ENCODE measurements at regions not wholly inside any gene's neighbourhood (a gene's known extent, or its start where the extent isn't known, plus 50 kb on each side); places are given as distances from the start of the nearest gene placed in this dataset.

DNA sequence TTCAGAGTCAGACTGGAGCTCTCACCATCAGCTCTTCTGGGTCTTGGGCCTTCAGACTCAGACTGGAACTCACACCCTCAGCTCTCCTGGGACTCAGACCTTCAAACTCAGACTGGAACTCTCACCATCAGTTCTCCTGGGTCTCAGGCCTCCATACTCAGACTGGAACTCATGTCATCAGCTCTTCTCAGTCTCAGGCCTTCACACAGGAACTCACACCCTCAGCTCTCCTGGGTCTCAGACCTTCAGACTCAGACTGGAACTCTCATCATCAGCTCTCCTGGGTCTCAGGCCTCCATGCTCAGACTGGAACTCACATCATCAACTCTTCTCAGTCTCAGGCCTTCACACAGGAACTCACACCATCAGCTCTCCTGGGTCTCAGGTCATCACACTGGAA is 147.2 kb upstream of the MXRA5 start:
- DNase-seq (ENCODE audit: low read depth in 2 of 2), result no peak
- Histone ChIP-seq H3K4me1 (ENCODE audit: control insufficient read depth, extremely low read depth, insufficient read depth, low read length) (no peaks in the 10 kb centered on the region), H2AFZ (ENCODE audit: low read length) (no peak overlapping the region), H4K20me1 (ENCODE audit: control insufficient read depth, extremely low read depth, insufficient read depth, low read length) (no peaks in the 10 kb centered on the region), H3K4me3 (replicated peaks in 1 of 4; ENCODE audit: control extremely low read depth in 1 of 4, insufficient read depth in 1 of 4, low read depth in 3 of 4, low read length in 4 of 4) (no peak overlapping the region), H3K79me2 (ENCODE audit: control insufficient read depth, insufficient read depth, low read length) (no peaks in the 10 kb centered on the region), H3K9ac (ENCODE audit: insufficient read depth, low read length) (no peak overlapping the region), H3K27ac (ENCODE audit: insufficient read depth, low read length) (no peak overlapping the region), H3K9me3 (ENCODE audit: control insufficient read depth, insufficient read depth, low read depth, low read length) (no peaks in the 10 kb centered on the region), H3K4me2 (ENCODE audit: extremely low read depth, insufficient read depth, low read length) (no peak overlapping the region), H3K27me3 (ENCODE audit: control insufficient read depth, insufficient read depth, low read length) (no peaks in the 10 kb centered on the region), H3K36me3 (ENCODE audit: control insufficient read depth, insufficient read depth, low read length) (no peaks in the 10 kb centered on the region)
- TF ChIP-seq, protein P1, sequence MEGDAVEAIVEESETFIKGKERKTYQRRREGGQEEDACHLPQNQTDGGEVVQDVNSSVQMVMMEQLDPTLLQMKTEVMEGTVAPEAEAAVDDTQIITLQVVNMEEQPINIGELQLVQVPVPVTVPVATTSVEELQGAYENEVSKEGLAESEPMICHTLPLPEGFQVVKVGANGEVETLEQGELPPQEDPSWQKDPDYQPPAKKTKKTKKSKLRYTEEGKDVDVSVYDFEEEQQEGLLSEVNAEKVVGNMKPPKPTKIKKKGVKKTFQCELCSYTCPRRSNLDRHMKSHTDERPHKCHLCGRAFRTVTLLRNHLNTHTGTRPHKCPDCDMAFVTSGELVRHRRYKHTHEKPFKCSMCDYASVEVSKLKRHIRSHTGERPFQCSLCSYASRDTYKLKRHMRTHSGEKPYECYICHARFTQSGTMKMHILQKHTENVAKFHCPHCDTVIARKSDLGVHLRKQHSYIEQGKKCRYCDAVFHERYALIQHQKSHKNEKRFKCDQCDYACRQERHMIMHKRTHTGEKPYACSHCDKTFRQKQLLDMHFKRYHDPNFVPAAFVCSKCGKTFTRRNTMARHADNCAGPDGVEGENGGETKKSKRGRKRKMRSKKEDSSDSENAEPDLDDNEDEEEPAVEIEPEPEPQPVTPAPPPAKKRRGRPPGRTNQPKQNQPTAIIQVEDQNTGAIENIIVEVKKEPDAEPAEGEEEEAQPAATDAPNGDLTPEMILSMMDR (conservative IDR thresholded peaks at IDR 0.05 in 1 of 2, IDR thresholded peaks at IDR 0.05 in 1 of 2; ENCODE audit: low read depth in 1 of 2, low read length in 2 of 2), result no peak
- no peak for TF ChIP-seq EZH2 (IDR thresholded peaks at IDR 0.05; ENCODE audit: low read length, missing control alignments)

DNA sequence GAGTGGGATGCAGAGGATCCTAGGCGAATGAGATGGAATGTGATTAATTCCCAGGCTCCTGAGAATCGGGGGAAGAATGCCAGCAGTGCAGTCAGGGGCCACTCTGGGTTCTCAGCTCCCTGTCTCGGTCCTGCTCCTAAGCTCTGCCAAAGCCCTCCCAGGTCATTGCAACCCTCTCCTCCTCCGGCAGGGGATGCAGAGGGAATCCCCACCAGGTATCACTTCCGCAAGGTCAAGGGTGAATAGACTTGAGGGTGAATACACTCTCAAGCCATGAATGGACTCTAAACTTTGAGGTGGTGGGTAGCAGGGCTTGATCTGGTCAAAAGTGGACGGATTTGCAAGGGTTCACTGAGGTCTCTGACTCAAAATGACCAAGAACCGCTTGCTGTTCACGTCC is 139.3 kb upstream of the MXRA5 start:
- Histone ChIP-seq H3K36me3 (ENCODE audit: control insufficient read depth, insufficient read depth, low read length) (no peaks in the 10 kb centered on the region), H3K27ac (ENCODE audit: insufficient read depth, low read length) (no peak overlapping the region), H4K20me1 (ENCODE audit: control insufficient read depth, extremely low read depth, insufficient read depth, low read length) (no peaks in the 10 kb centered on the region), H3K9me3 (ENCODE audit: control insufficient read depth, insufficient read depth, low read depth, low read length) (no peaks in the 10 kb centered on the region), H3K79me2 (ENCODE audit: control insufficient read depth, insufficient read depth, low read length) (no peaks in the 10 kb centered on the region), H3K27me3 (ENCODE audit: control insufficient read depth, insufficient read depth, low read length) (no peaks in the 10 kb centered on the region), H2AFZ (ENCODE audit: low read length) (no peak overlapping the region), H3K4me2 (ENCODE audit: extremely low read depth, insufficient read depth, low read length) (no peak overlapping the region), H3K4me3 (replicated peaks in 1 of 4; ENCODE audit: control extremely low read depth in 1 of 4, insufficient read depth in 1 of 4, low read depth in 3 of 4, low read length in 4 of 4) (no peak overlapping the region), H3K9ac (ENCODE audit: insufficient read depth, low read length) (no peak overlapping the region), H3K4me1 (ENCODE audit: control insufficient read depth, extremely low read depth, insufficient read depth, low read length) (no peaks in the 10 kb centered on the region)
- TF ChIP-seq EZH2 (IDR thresholded peaks at IDR 0.05; ENCODE audit: low read length, missing control alignments), result no peak
- TF ChIP-seq, protein P1 (conservative IDR thresholded peaks at IDR 0.05 in 1 of 2, IDR thresholded peaks at IDR 0.05 in 1 of 2; ENCODE audit: low read depth in 1 of 2, low read length in 2 of 2), result no peak
- DNase-seq (ENCODE audit: low read depth in 2 of 2), result no peak

DNA sequence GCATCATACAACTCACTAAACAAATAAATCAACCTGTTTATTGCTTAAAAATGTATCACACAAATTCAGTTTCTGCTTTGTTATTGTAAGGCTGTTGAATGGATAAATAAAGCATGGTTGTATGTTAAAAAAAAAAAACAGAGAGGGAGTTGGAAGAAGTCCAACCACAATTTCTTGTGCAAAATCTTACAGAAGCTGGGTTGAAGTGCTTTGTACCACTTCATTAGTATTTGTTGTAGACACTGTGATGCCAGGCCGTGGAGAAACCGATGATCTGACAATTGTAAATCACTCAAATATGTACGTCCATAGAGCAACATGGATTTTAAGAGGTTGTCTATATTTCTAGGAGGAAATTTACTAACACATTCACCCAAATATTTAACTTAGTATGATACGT is 132.6 kb upstream of the MXRA5 start:
- Histone ChIP-seq H3K4me2 (ENCODE audit: extremely low read depth, insufficient read depth, low read length) (no peak overlapping the region), H3K36me3 (ENCODE audit: control insufficient read depth, insufficient read depth, low read length) (no peaks in the 10 kb centered on the region), H2AFZ (ENCODE audit: low read length) (no peak overlapping the region), H3K27me3 (ENCODE audit: control insufficient read depth, insufficient read depth, low read length) (no peaks in the 10 kb centered on the region), H3K79me2 (ENCODE audit: control insufficient read depth, insufficient read depth, low read length) (no peaks in the 10 kb centered on the region), H3K9me3 (ENCODE audit: control insufficient read depth, insufficient read depth, low read depth, low read length) (no peaks in the 10 kb centered on the region), H3K4me3 (replicated peaks in 1 of 4; ENCODE audit: control extremely low read depth in 1 of 4, insufficient read depth in 1 of 4, low read depth in 3 of 4, low read length in 4 of 4) (no peak overlapping the region), H3K4me1 (ENCODE audit: control insufficient read depth, extremely low read depth, insufficient read depth, low read length) (no peaks in the 10 kb centered on the region), H3K9ac (ENCODE audit: insufficient read depth, low read length) (no peak overlapping the region), H3K27ac (ENCODE audit: insufficient read depth, low read length) (no peak overlapping the region), H4K20me1 (ENCODE audit: control insufficient read depth, extremely low read depth, insufficient read depth, low read length) (no peaks in the 10 kb centered on the region)
- TF ChIP-seq EZH2 (IDR thresholded peaks at IDR 0.05; ENCODE audit: low read length, missing control alignments), result no peak
- DNase-seq (ENCODE audit: low read depth in 2 of 2), result no peak

Data from fibroblast of lung (primary cell).